RWPE2 (cell line): ENCODE measurements at regions not wholly inside any gene's neighbourhood (a gene's known extent, or its start where the extent isn't known, plus 50 kb on each side); places are given as distances from the start of the nearest gene placed in this dataset.
"Not testable (repeated sequence)": the region's sequence is repeated elsewhere in the genome, so short reads cannot be mapped to it uniquely, and the experiment has no call there.

Experiments used
- ATAC-seq: fragments of 200-7000 bp; cut with Tn5 transposase; 3 replicates; pipeline ENCODE4 v1.9.1; 2021; ENCODE audit warnings: low read depth
- DNase-seq: peaks from one replicate; pipeline ENCODE4 v3.0.0-alpha.2; 2020; ENCODE audit warnings: low spot score
- H3K27ac ChIP-seq: fragments of 450-650 bp; 2 replicates; pipeline ENCODE4 v1.5.1; 2017; ENCODE audit warnings: mild to moderate bottlenecking; ENCODE audit not compliant: poor library complexity, severe bottlenecking
- H3K27me3 ChIP-seq: fragments of 250-450 bp; sonication (Bioruptor Pico); 2 replicates; pipeline ENCODE4 v1.5.1; 2021; ENCODE audit warnings: mild to moderate bottlenecking, moderate library complexity; ENCODE audit not compliant: insufficient read depth, poor library complexity, severe bottlenecking
- H3K36me3 ChIP-seq: fragments of 250-450 bp; sonication (Bioruptor Pico); 2 replicates; pipeline ENCODE4 v1.5.1; 2020; ENCODE audit warnings: low read depth, mild to moderate bottlenecking, moderate library complexity
- H3K4me1 ChIP-seq: fragments of 250-450 bp; sonication (Bioruptor Pico); 2 replicates; pipeline ENCODE4 v1.5.1; 2021; ENCODE audit warnings: mild to moderate bottlenecking, moderate library complexity; ENCODE audit not compliant: insufficient read depth, poor library complexity, severe bottlenecking
- H3K4me3 ChIP-seq: fragments of 250-450 bp; sonication (Bioruptor Pico); 2 replicates; pipeline ENCODE4 v1.5.1; 2021; ENCODE audit warnings: mild to moderate bottlenecking, moderate library complexity; ENCODE audit not compliant: severe bottlenecking
- H3K9me3 ChIP-seq: fragments of 250-450 bp; sonication (Bioruptor Pico); 2 replicates; pipeline ENCODE4 v1.5.1; 2021; ENCODE audit warnings: mild to moderate bottlenecking, moderate library complexity; ENCODE audit not compliant: severe bottlenecking
- TF ChIP-seq, protein P1 (sequence below): fragments of 450-650 bp; IDR thresholded peaks from one replicate; pipeline ENCODE4 v1.5.1; 2017; ENCODE audit warnings: mild to moderate bottlenecking, moderate library complexity; ENCODE audit not compliant: poor library complexity, severe bottlenecking

DNA sequence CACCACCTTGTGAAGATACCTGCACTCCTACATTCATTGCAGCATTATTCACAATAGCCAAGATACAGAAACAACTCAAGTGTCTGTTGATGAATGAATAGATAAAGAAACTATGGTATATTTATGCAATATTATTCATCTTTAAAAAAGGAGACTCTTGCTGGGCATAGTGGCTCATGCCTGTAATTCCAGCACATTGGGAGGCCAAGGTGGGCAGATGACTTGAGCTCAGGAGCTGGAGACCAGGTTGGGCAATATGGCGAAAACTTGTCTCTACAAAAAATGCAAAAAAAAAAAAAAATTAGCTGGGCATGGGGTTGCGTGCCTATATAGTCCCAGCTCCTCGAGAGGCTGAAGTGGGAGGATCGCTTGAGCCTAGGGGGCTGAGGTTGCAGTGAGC, 119.8 kb downstream of the GJA1 start:
- H3K27me3 ChIP-seq, result no peaks in the 10 kb centered on the region
- peaks cover 10% of the 10 kb centered on the region for H3K4me1 ChIP-seq
- DNase-seq, result no peak
- TF ChIP-seq, protein P1, sequence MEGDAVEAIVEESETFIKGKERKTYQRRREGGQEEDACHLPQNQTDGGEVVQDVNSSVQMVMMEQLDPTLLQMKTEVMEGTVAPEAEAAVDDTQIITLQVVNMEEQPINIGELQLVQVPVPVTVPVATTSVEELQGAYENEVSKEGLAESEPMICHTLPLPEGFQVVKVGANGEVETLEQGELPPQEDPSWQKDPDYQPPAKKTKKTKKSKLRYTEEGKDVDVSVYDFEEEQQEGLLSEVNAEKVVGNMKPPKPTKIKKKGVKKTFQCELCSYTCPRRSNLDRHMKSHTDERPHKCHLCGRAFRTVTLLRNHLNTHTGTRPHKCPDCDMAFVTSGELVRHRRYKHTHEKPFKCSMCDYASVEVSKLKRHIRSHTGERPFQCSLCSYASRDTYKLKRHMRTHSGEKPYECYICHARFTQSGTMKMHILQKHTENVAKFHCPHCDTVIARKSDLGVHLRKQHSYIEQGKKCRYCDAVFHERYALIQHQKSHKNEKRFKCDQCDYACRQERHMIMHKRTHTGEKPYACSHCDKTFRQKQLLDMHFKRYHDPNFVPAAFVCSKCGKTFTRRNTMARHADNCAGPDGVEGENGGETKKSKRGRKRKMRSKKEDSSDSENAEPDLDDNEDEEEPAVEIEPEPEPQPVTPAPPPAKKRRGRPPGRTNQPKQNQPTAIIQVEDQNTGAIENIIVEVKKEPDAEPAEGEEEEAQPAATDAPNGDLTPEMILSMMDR, result no peak
- H3K4me3 ChIP-seq, result no peak overlapping the region
- no peaks in the 10 kb centered on the region for H3K9me3 ChIP-seq
- H3K36me3 ChIP-seq, result no peaks in the 10 kb centered on the region
- ATAC-seq, result no peak
- no peak overlapping the region for H3K27ac ChIP-seq

DNA sequence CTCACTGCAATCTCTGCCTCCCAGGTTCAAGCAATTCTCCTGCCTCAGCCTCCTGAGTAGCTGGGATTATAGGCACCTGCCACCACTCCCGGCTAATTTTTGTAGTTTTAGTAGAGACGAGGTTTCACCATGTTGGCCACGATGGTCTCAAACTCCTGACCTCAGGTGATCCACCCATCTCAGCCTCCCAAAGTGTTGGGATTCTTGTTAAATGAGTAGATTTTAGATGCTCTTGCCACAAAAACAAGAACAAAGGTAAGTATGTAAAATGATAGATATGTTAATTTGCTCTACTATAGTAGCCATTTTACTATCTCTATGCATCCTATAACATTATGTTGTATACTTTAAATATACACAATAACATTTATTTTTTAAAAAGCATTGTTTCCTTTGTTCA, 120.7 kb downstream of the GJA1 start:
- not testable (repeated sequence) for H3K36me3 ChIP-seq, H3K4me3 ChIP-seq, DNase-seq, H3K27ac ChIP-seq, H3K27me3 ChIP-seq, H3K4me1 ChIP-seq, ATAC-seq, H3K9me3 ChIP-seq

DNA sequence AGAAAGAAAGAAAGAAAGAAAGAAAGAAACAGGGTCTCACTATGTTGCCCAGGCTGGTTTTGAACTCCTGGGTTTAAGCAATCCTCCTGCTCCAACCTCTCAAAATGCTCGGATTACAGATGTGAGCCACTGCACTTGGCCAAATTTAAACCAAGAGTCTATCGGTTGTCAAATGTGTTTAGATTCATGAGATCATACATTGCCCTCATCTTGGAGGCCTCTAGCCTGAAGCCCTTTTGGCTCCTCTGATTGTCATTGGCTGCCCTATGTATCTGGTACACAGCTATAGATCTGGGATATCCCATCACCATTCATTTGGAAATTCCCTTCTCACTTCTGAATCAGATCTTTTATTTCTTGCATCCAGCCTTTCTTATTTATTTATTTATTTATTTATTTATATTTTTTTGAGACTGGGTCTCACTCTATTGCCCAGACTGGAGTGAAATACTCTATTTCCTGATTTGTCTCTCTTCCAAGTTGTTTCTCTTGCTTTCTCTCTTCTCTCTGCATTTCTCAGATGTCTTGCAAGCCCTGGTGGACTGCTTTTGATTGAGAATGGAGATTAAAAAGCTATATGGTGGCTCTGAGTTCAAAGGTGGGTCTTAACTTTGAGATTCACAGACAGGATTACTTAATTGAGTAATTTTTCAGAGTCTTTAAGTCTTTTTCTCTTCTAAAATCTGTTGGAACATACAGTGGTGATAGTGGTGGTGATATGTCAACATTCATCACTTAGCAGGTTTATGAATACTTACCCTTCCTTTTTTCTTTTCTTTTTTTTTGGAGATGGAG, 121.9 kb downstream of the GJA1 start:
- DNase-seq (no peak), ATAC-seq (no peak)
- no peak overlapping the region for H3K27ac ChIP-seq
- TF ChIP-seq, protein P1, result no peak
- H3K4me1 ChIP-seq, result peaks cover 6% of the 10 kb centered on the region
- no peaks in the 10 kb centered on the region for H3K36me3 ChIP-seq
- H3K4me3 ChIP-seq, result no peak overlapping the region
- no peaks in the 10 kb centered on the region for H3K27me3 ChIP-seq
- H3K9me3 ChIP-seq, result no peaks in the 10 kb centered on the region

DNA sequence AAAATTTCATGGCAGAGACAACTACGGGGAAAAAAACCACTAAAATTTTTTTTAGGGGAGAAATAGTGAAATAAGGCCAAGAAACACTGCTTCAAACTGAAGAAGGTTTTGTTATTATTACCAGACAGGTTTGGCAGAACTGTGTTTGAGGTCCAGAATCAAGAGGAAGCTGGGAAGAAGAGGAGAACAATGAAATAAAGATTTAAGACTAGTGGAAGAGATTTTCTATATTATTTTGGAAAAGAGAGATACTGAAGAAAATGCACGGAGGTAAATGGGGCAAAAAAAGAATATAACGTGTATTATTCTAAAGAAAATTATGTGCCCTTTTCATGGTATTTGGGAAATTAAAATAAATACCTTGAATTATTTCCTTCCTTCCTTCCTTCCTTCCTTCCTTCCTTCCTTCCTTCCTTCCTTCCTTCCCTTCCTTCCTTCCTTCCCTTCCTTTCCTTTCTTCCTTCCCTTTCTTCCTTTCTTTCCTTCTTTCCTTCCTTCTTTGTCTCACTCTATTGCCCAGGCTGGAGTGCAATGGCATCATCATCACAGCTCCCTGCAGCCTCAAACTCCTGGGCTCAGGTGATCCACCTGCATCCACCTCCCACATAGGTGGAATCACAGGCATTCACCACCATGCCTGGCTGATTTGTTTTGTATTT, 124.3 kb downstream of the GJA1 start:
- DNase-seq, result no peak
- Histone ChIP-seq H3K27ac (no peak overlapping the region), H3K27me3 (no peaks in the 10 kb centered on the region), H3K4me3 (no peak overlapping the region), H3K36me3 (no peaks in the 10 kb centered on the region), H3K9me3 (peaks cover 4% of the 10 kb centered on the region), H3K4me1 (peaks cover 6% of the 10 kb centered on the region)
- TF ChIP-seq, protein P1, result no peak
- no peak for ATAC-seq

DNA sequence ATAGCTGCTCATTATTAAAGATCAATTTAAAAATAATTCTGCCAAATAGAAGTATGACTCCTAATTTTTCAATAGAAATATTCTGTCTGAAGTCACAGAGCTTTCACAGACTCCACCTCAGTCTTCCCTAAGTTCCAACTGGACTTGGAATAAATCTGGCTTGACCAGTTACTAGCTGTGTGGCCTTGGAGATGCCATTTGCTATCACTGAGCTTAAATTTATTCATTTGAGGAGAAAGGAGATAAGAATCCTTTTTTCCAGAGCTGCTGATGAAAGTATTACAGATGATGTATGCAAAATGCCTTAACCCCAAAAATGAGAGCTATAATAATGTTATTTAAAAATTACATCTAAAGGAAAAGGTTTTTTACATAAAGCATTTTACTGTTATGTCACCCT, 125.0 kb downstream of the GJA1 start:
- TF ChIP-seq, protein P1, result no peak
- H3K27me3 ChIP-seq, result no peaks in the 10 kb centered on the region
- no peak overlapping the region for H3K27ac ChIP-seq
- no peak for ATAC-seq
- DNase-seq, result no peak
- H3K9me3 ChIP-seq, result peaks cover 4% of the 10 kb centered on the region
- no peaks in the 10 kb centered on the region for H3K36me3 ChIP-seq
- peaks cover 6% of the 10 kb centered on the region for H3K4me1 ChIP-seq
- H3K4me3 ChIP-seq, result no peak overlapping the region
